ENCODE measurements at regions not wholly inside any gene's neighbourhood (a gene's known extent, or its start where the extent isn't known, plus 50 kb on each side); places are given as distances from the start of the nearest gene placed in this dataset.

DNA sequence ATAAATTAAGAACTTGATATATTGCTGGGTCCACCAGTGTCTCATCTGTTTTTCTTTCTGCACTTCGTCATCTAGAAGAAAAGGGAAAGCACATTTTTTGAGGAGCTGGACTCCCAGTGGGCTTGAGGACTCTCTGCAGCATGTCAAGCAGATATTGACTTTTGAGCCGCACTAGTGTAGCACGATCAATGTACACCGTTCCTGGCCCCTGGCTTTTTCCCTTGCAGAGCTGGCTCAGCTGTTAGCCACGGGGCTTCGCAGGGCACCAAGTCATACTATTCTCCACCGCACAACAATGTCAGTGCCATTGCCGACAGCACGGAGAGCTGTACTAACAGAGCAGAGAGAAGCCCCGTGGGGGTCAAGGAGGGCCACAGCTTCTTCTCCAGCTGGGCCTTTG lies 235.4 kb upstream of the HABP2 start:
- TF ChIP-seq TARDBP (IDR thresholded peaks at IDR 0.05), result no peak
- TF ChIP-seq ARNT (IDR thresholded peaks at IDR 0.05), result no peak
- TF ChIP-seq NFRKB (IDR thresholded peaks at IDR 0.05), result no peak
- no peak for TF ChIP-seq BHLHE40 (IDR thresholded peaks at IDR 0.05; ENCODE audit: borderline replicate concordance)
- TF ChIP-seq ZNF384 (IDR thresholded peaks at IDR 0.05), result no peak
- no peak for TF ChIP-seq FOXA1 (IDR thresholded peaks at IDR 0.05)
- no peak for TF ChIP-seq ELF4 (IDR thresholded peaks at IDR 0.05)
- no peak for TF ChIP-seq L3MBTL2 (conservative IDR thresholded peaks at IDR 0.05)
- no peak for TF ChIP-seq SP1 (IDR thresholded peaks at IDR 0.05)
- no peak for TF ChIP-seq FOXM1 (IDR thresholded peaks at IDR 0.05; ENCODE audit: borderline replicate concordance)
- no peak for TF ChIP-seq FOXK2 (IDR thresholded peaks at IDR 0.05)
- no peak for TF ChIP-seq SUZ12 (IDR thresholded peaks at IDR 0.05)
- TF ChIP-seq PKNOX1 (IDR thresholded peaks at IDR 0.05), result no peak

All from HEK293T (cell line).